Loucy (cell line): ENCODE measurements at regions not wholly inside any gene's neighbourhood (a gene's known extent, or its start where the extent isn't known, plus 50 kb on each side); places are given as distances from the start of the nearest gene placed in this dataset.

Experiments used
- H2AFZ ChIP-seq: fragments of 200-600 bp; sonication (generic); 2 replicates; pipeline ENCODE4 v1.6.0; 2016; ENCODE audit warnings: antibody characterized with exemption, mild to moderate bottlenecking, low read length, moderate library complexity
- H3F3A ChIP-seq: fragments of 200-600 bp; 2 replicates; pipeline ENCODE4 v1.6.0; 2016; ENCODE audit warnings: antibody characterized with exemption, low read depth, mild to moderate bottlenecking
- H3K27me3 ChIP-seq: fragments of 200-600 bp; sonication (generic); 2 replicates; pipeline ENCODE4 v1.6.1; 2014; ENCODE audit warnings: low read length, mild to moderate bottlenecking; ENCODE audit not compliant: insufficient read depth, poor library complexity, severe bottlenecking
- H3K36me3 ChIP-seq: fragments of 200-600 bp; sonication (generic); 2 replicates; pipeline ENCODE4 v1.6.1; 2016; ENCODE audit warnings: low read length; ENCODE audit not compliant: insufficient read depth
- H3K4me1 ChIP-seq: fragments of 200-600 bp; sonication (generic); 2 replicates; pipeline ENCODE4 v1.5.1; 2014; ENCODE audit warnings: low read length, mild to moderate bottlenecking; ENCODE audit not compliant: insufficient read depth, poor library complexity, severe bottlenecking
- H3K4me2 ChIP-seq: fragments of 200-600 bp; sonication (generic); 2 replicates; pipeline ENCODE4 v1.6.0; 2014; ENCODE audit warnings: antibody characterized with exemption, low read length, low read depth, mild to moderate bottlenecking; ENCODE audit not compliant: poor library complexity, severe bottlenecking
- H3K4me3 ChIP-seq: fragments of 200-600 bp; sonication (generic); 2 replicates; pipeline ENCODE4 v1.5.1; 2014; ENCODE audit warnings: low read length, mild to moderate bottlenecking, mixed read lengths; ENCODE audit not compliant: poor library complexity, severe bottlenecking
- H3K79me2 ChIP-seq: fragments of 200-600 bp; sonication (generic); 2 replicates; pipeline ENCODE4 v1.6.1; 2014; ENCODE audit warnings: low read length; ENCODE audit not compliant: insufficient read depth
- H3K9ac ChIP-seq: fragments of 200-600 bp; sonication (generic); 2 replicates; pipeline ENCODE4 v1.6.0; 2014; ENCODE audit warnings: mild to moderate bottlenecking, low read depth, low read length, moderate library complexity; ENCODE audit not compliant: poor library complexity, severe bottlenecking
- H3K9me2 ChIP-seq: fragments of 200-600 bp; sonication (generic); replicated peaks from 2 replicates; pipeline ENCODE4 v1.6.1; 2016; ENCODE audit warnings: low read depth, low read length, mixed read lengths
- H3K9me3 ChIP-seq: fragments of 200-600 bp; sonication (generic); 2 replicates; pipeline ENCODE4 v1.6.1; 2014; ENCODE audit warnings: mild to moderate bottlenecking, antibody characterized with exemption, low read length, low read depth; ENCODE audit not compliant: insufficient read depth
- H4K20me1 ChIP-seq: fragments of 200-600 bp; sonication (generic); 2 replicates; pipeline ENCODE4 v1.6.0; 2014; ENCODE audit warnings: antibody characterized with exemption, low read length, mild to moderate bottlenecking; ENCODE audit not compliant: insufficient read depth, poor library complexity, severe bottlenecking
- EZH2phosphoT487 ChIP-seq: fragments of 200-600 bp; IDR thresholded peaks from 2 replicates; pipeline ENCODE4 v1.6.1; 2018; ENCODE audit warnings: antibody characterized with exemption, mild to moderate bottlenecking, moderate library complexity, borderline replicate concordance
- TF ChIP-seq, protein P1 (sequence below): fragments of 200-600 bp; sonication (generic); conservative IDR thresholded peaks from 2 replicates; pipeline ENCODE4 v1.5.1; 2014; ENCODE audit warnings: mild to moderate bottlenecking, antibody characterized with exemption, low read length

DNA sequence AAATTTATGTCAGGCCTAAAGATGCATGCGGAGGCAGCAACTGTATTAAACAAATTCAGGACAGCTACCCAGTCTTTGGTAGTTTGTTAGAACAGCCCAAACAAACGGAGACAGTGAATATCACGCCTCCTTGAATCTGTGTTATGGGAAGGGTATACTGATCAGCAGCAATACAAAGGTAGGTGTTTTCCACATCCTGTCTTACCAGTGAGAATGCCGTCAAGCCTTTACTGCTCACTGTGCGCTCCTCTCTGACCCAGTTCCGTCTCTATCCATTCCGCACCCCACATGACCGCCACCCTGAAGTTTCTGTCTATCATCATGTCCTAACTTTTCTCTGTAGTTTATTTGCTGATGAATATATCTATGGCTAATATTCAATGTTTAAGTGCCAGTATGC lies 473.3 kb downstream of the LPIN1 start:
- Histone ChIP-seq H3F3A (no peaks in the 10 kb centered on the region), H2AFZ (no peak overlapping the region), H4K20me1 (no peaks in the 10 kb centered on the region), H3K36me3 (no peaks in the 10 kb centered on the region), H3K9ac (no peak overlapping the region), H3K4me1 (no peaks in the 10 kb centered on the region), H3K4me2 (no peak overlapping the region), H3K27me3 (no peaks in the 10 kb centered on the region), H3K9me2 (no peaks in the 10 kb centered on the region), H3K4me3 (no peak overlapping the region), H3K9me3 (peaks cover 19% of the 10 kb centered on the region; the same call in 1 of the 2 replicates), H3K79me2 (no peaks in the 10 kb centered on the region)
- TF ChIP-seq, protein P1, sequence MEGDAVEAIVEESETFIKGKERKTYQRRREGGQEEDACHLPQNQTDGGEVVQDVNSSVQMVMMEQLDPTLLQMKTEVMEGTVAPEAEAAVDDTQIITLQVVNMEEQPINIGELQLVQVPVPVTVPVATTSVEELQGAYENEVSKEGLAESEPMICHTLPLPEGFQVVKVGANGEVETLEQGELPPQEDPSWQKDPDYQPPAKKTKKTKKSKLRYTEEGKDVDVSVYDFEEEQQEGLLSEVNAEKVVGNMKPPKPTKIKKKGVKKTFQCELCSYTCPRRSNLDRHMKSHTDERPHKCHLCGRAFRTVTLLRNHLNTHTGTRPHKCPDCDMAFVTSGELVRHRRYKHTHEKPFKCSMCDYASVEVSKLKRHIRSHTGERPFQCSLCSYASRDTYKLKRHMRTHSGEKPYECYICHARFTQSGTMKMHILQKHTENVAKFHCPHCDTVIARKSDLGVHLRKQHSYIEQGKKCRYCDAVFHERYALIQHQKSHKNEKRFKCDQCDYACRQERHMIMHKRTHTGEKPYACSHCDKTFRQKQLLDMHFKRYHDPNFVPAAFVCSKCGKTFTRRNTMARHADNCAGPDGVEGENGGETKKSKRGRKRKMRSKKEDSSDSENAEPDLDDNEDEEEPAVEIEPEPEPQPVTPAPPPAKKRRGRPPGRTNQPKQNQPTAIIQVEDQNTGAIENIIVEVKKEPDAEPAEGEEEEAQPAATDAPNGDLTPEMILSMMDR = no peak
- TF ChIP-seq EZH2phosphoT487 = no peak

DNA sequence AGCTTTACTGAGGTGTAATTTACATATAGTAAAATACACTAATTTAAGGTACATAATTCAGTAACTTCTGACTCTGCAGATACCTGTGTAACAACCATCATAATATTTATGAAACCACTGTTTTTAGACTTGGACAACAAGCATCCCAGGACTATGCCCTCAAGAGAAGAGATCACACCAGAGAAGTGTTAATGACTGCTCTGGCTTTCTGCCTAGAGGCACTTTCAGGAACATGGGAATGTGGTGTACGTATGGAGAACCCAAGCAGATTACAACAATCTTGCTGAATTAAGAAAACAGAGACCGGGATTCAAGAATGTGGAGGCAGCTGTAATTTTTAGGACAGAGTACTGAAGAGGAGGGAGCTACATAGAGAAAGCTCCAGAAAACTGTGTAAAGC lies 475.2 kb downstream of the LPIN1 start:
- no peaks in the 10 kb centered on the region for H3K4me1 ChIP-seq
- H3K9me2 ChIP-seq = no peaks in the 10 kb centered on the region
- no peaks in the 10 kb centered on the region for H3K79me2 ChIP-seq
- H4K20me1 ChIP-seq = no peaks in the 10 kb centered on the region
- no peaks in the 10 kb centered on the region for H3K36me3 ChIP-seq
- no peak overlapping the region for H3K4me3 ChIP-seq
- no peaks in the 10 kb centered on the region for H3F3A ChIP-seq
- TF ChIP-seq, protein P1 = no peak
- H3K27me3 ChIP-seq = no peaks in the 10 kb centered on the region
- H3K9ac ChIP-seq = no peak overlapping the region
- H2AFZ ChIP-seq = no peak overlapping the region
- no peak overlapping the region for H3K4me2 ChIP-seq
- H3K9me3 ChIP-seq = peaks cover 22% of the 10 kb centered on the region; the same call in 1 of the 2 replicates

DNA sequence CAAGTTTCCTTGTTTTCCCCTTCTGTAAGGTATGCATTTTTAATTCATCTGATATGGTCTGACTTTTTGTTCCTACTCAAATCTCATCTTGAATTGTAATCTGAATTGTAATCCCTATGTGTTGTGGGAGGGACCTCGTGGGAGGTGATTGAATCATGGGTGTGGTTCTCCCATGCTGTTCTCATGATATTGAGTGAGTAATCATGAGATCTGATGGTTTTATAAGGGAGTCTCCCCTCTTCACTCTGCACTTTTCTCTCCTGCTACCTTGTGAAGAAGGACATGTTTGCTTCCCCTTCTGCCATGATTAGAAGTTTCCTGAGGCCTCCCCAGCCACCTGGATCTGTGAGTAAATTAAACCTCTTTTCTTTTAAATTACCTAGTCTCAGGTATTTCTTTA lies 476.1 kb downstream of the LPIN1 start:
- no peak overlapping the region for H3K4me3 ChIP-seq
- no peak overlapping the region for H3K9ac ChIP-seq
- no peaks in the 10 kb centered on the region for H3K36me3 ChIP-seq
- H3K9me2 ChIP-seq = no peaks in the 10 kb centered on the region
- no peak for TF ChIP-seq EZH2phosphoT487
- TF ChIP-seq, protein P1 = no peak
- no peak overlapping the region for H3K4me2 ChIP-seq
- no peaks in the 10 kb centered on the region for H4K20me1 ChIP-seq
- no peaks in the 10 kb centered on the region for H3F3A ChIP-seq
- H2AFZ ChIP-seq = no peak overlapping the region
- peaks cover 22% of the 10 kb centered on the region; the same call in 1 of the 2 replicates for H3K9me3 ChIP-seq
- no peaks in the 10 kb centered on the region for H3K79me2 ChIP-seq
- H3K4me1 ChIP-seq = no peaks in the 10 kb centered on the region
- no peaks in the 10 kb centered on the region for H3K27me3 ChIP-seq
